HL-60/S4 (cell line): ENCODE measurements at regions not wholly inside any gene's neighbourhood (a gene's known extent, or its start where the extent isn't known, plus 50 kb on each side); places are given as distances from the start of the nearest gene placed in this dataset.
"Not testable (repeated sequence)": the region's sequence is repeated elsewhere in the genome, so short reads cannot be mapped to it uniquely, and the experiment has no call there.

Experiments
- in situ Hi-C: fragments of 300-500 bp; cut with MboI; formaldehyde crosslinking; loops from 2 replicates; pipeline ENCODE4 v1.14.3; 2022; ENCODE audit warnings: low sequenced_read_pairs

DNA sequence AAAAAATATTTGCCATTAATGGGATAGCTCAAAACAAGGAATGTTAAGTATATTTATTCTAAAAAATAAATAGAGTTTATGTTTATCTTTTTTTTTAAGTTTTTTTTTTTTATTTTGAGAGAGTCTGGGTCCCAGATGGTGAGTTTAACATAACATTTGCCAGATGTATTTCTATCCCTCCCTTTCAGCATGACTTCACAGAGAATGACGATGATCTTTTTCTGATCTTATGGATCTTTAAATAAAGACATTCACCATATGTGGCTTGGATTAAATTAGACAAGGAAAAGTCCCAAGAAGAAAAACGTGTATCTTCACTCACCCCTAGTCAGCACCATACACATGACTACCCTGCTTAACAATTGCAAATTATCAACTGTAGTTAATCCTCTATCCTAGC, 839.8 kb upstream of the CNTN5 start:
- in situ Hi-C loops = no loop called here

DNA sequence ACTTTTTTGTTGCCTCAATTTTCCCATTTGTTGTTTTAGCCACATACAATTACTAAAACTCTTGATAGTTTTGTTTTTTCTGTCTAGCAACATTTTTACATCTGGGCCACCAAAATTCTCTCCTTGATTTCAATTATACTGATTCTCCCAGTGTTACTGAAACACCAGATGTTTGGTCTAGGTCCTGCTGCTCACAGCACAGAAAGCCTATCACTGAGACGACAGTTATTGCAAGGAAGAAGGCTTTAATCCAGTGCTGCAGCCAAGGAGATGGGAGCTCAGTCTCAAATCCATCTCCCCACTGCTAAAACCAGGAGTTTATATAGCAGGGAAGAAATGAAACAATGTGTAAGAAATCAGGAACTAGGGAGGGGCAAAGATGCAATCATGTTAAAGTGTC, 837.7 kb upstream of the CNTN5 start:
- in situ Hi-C loops = no loop called here

DNA sequence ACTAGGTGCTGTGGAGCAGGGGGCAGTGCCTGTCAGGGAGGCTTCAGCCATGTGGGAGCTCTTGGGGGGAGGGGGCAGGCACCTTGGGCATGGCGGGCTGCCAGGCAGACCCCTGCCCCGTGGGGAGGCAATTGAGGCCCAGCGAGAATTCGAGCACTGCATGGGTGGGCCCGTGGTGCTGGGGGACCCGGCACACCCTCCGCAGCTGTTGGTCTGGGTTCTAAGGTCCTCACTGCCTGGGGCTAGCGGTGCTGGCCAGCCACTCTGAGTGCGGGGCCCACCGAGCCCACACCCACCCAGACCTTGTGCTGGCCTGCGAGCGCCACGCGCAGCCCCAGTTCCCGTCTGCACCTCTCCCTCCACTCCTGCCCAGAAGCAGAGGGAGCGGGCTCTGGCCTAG, 835.5 kb upstream of the CNTN5 start:
- in situ Hi-C loops = no loop called here

DNA sequence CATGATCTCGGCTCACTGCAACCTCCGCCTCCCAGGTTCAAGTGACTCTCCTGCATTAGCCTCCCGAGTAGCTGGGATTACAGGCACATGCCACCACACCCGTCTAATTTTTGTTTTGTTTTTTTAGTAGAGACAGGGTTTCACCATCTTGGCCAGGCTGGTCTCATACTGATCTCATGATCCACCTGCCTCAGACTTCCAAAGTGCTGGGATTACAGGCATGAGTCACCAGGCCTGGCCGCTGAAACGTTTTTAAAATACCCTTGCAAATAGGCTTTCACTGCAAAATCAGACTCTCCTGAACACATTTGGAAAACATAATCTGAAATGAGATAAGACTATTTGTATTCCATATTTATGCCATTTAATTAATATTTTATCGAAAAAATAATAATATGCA, 826.1 kb upstream of the CNTN5 start:
- in situ Hi-C loops = no loop called here

DNA sequence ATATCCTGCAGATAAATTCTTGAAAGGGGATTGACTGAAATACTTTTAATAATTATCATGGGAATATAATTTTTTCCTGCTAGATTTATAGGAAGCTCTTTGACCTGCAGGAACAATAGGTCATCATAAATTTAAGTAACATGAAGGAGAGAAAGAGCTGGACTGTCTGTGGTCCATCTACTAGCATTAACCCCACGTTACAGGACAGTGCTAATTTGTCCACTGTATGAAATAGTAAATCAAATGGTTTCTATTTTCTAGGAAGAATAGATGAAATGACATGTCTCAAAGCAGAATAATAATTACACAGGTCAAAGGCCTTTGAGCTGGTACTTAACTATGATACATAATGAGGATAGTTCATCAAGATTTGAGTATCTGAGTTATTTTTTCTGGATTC, 825.4 kb upstream of the CNTN5 start:
- in situ Hi-C loops = no loop called here

DNA sequence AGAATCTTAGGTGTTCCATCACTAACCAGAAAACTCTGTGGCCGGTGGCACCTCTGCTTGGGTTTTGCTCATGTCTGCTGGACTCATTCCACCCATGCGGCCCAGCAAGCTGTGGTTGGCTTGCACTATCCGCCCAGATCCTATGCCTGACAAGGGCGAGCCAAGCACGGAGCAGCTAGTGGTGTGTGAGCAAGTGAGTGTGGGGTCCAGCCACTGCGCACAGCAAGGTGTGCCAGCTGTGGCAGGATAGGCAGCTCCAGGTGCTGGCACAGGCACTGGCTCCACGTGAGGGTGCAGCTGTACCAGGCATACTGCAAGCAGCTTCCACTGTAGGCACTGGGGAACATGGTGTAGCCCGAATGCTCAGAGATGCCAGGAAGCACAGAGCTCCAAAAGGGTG, 813.7 kb upstream of the CNTN5 start:
- in situ Hi-C loops = no loop called here

DNA sequence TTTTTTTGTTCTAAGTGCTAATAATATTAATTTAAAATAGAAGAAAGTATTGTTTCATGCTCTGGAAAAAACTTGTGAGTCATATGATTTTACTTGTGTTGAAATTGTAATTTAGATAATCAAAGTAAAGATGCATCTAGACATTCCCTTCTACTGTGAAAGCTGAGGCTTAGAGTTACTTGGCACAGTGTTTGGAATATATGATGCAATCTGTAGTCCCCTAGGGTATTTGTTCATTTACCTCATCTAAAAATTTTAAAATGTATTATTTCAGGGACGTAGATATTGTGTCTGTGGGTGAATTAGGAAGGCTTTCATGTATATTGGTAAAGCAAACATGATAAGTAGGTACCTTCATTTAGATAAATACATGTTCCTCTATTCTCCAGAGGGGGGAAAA, 793.5 kb upstream of the CNTN5 start:
- in situ Hi-C loops = no loop called here

DNA sequence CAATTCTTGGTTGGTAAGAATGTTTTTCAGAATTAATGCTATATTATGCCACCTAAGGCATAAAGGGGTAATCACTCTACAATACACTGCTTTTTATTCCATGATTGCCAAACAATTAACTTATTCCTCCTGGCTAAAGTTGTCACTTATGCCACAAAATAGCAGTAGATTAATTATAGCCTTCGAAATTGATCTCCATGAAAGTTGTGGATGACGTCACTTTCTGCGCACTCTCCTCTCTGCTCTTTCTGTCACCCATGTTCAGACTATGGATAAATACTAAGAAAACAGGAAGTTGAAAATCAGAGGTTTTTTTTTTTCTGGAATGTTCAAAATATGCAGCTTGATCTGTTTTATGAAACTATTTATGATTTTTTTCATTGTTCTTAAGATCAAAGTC, 790.1 kb upstream of the CNTN5 start:
- in situ Hi-C loops = no loop called here

DNA sequence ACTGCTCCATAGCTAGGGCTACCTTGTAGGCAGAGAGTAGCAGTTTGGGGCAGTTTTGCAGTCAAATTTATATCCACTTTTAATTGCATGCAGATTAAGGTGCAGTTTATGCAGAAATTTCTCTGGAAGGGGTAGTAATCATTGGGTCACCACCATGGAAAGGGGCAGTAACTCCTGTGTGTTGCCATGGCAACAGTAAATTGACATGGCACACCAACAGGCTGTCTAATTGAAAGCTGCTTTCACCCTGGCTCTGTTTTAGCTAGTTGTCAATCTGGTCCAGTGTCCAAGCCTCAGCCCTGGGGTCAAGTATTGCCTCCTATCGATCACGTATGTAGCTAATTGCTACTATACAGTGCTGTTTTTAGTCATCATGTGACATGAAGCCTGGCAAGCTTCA, 786.1 kb upstream of the CNTN5 start:
- in situ Hi-C loops = no loop called here

DNA sequence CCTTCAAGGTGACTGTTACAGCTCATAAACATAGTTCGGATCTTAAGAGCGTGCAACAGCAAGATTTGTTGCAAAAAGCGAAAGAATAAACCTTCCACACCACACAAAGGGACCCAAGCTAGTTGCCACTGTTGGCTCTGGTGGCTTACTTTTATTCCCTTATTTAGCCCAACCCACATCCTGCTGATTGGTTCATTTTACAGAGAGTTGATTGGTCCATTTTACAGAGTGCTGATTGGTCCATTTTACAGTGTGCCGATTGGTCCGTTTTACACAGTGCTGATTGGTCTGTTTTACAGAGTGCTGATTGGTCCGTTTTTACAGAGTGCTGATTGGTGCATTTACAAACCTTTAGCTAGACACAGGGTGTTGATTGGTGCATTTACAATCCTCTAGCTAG, 776.9 kb upstream of the CNTN5 start:
- in situ Hi-C loops = no loop called here

DNA sequence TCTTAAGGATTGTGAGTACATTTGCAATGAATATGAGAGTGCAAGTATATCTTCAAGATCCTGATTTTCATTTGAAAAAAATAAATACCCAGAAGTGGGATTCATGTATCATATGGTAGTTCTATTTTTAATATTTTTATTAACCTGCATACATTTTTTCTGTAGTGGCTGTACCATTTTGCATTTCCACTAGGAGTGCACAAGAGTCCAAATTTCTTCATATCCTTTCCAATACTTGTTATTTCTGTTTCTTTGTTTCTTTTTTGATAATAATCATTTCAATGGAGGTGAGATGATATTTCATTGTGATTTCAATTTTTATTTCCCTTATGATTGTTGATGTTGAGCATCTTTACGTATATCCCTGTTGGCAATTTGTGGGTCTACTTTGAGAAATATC, 759.8 kb upstream of the CNTN5 start:
- in situ Hi-C loops = no loop called here

DNA sequence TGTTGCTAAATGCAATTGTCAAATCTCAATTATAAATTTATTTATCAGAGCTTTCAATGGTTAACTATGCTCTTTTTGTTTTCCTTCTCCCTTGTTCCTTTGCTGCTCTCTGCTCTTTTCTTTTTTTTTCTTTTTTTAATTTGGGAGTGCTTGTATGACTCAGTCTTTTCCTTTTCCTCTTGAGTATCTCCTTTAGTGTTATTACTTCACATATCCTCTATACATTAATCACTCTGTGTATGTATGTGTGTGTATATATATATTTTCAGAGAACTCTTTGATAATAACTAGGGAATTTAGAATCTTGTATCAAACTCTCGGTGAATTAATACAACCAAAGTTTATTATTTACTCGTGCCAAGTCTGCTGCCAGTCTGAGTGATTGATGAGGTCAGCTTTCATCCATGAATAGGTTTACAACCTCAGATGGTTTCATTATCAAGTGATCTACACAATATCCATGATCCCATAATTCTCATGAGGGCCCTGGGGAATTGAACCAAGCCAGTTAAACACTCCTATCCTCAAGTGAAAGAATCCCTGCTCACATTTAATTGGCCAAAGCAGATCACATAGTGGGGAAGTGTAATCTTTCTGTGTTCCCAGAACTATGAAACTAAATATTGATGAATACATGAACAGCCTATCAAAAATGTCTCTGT, 743.4 kb upstream of the CNTN5 start:
- in situ Hi-C loops = no loop called here

DNA sequence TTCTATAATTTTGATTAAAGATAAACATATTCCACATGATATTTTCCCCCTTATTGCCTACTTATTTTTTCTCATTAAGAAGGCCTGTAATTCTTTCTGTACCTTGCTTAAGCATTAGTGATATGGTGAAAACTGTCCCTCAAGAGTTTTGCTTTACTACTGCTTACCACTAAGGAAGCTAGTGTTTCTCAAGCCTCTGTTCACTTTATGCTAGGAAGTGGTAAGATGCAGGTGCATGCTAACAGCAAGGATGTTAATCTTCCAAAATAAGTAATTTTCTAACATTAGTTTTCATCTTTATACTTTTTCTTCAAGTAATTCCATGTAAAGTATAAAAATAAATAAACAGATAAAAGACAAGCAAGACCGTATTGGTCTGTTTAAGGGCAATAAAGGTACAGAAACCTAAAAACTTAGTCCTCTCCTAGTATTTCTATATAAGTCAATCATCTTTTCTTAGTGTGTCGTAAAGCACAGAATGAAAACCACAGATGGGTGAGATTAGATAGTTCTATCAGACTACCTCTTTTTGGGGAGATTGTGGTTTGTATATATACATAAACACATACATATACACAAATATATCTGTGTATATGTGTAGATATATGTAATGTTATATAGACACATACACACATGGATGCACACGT, 731.0 kb upstream of the CNTN5 start:
- in situ Hi-C loops = no loop called here

DNA sequence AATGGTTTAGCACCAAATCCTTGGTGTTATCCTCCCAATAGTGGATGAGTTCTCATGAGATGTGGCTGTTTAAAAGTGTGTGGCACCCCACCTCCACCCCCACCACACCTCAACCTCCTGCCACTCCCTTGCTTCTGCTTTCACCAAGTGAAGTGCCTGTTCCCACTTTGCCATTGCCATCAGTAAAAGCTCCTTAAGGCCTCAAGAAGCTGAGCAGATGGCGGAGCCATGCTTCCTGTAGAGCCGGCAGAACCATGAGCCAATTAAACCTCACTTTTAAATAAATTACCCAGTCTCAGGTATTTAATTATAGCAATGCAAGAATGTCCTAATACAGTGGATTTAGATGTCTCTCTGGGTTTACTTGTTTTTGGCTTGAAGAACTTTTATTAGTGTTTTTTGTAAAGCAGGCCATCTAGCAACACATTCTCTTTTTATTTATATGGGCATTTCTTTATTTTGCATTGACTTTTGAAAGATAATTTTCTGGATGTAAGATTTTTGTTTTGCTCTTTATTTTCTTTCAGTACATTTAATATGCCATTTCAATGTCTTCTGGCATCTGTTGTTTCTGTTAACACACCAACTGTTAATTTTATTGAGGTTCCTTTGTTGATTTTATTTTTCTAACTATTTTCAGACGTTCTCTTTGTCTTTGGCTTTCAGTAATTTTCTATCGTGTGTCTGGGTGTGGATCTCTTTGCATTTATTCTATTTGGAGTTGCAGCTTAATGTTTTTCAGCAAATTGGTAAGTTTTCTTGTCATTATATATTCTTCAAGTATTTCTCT, 724.5 kb upstream of the CNTN5 start:
- in situ Hi-C loops = no loop called here

DNA sequence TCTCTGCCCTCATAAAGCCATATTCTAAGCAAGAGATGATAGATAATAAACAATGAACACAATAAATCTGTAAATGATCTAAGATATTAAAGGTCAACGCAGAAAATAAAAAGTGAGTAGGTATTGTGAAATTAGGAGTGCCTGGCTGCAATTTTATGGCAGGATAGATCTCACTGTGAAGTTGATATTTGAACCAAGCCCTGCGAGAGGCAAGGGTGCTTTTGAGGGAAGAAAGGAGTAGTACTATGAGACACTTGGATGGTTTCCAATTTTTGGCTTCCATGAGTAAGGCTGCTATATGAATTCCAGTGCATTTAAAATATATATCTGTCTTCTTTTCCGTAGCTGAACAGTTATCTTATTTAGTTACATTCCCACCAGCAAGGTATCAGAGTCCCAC, 720.0 kb upstream of the CNTN5 start:
- in situ Hi-C loops = no loop called here

DNA sequence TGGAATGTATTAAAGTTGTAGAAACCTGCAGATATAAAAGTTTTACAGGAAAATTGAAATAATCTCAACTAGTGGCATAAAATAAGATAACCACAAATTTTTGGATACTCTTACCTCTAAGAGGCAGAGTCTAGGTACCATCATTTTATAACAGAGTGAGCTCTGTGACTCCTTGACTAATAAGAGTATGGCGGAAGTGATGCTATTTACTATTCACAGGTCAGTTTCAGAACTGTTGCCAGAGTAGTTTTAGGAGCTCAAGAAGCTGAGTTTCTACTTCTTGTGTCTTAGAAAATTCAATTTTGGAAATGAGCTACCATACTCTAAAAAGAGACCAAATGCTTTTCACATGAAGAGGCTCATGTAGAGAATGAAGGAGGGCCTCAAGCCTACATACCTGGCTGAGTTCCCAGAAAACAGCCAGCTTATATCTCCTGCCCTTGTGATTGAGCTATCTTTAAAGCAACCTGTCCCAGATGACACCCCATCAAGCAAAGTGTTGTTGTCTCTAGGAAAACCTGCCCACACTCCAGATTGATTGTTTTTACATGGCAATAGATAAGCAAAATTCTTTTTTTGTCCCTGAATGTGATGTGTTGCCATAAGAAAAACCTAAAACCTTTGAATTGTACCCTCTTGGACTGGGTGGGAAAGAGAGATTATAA, 712.8 kb upstream of the CNTN5 start:
- in situ Hi-C loops = no loop called here

DNA sequence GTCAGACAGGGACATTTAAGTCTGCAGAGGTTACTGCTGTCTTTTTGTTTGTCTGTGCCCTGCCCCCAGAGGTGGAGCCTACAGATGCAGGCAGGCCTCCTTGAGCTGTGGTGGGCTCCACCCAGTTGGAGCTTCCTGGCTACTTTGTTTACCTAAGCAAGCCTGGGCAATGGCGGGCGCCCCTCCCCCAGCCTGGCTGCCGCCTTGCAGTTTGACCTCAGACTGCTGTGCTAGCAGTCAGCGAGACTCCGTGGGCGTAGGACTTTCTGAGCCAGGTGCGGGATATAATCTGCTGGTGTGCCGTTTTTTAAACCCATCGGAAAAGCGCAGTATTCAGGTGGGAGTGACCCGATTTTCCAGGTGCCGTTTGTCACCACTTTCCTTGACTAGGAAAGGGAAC, 690.4 kb upstream of the CNTN5 start:
- in situ Hi-C loops = not testable (repeated sequence)

DNA sequence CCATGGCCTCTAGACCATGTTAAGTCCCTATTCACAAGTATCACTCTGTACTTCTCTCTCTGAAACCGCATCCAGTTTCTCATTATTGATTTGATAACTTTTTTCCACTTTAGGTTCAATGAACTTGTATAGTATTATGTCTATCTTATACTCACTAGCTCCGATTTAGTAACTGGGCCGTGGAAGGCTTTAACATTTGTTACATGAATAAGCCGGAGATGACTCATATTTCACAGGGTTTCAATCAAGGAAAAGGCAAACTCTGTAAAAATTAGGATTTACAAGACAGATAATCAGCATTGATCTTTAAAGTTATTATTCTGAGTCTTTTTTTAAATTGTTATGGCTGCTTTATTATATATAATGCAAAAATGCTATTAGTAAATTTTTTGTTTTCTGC, 662.2 kb upstream of the CNTN5 start:
- in situ Hi-C loops = no loop called here

DNA sequence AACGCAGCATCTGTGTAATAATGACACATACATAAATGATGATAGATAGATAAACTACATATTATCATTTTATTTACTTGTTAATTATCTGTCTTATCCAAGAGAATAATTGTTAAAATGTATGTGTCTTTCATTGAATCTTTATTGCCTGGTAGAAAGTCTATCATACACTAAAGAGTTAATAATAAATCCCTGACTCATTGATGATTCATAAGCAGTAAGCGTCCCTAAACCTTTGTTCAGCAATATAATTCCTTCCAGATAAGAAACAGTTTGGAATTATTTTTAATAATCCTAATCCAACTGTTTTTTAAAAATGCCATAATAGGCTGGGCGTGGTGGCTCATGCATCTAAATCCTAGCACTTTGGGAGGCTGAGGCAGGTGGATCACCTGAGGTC, 655.6 kb upstream of the CNTN5 start:
- in situ Hi-C loops = no loop called here

DNA sequence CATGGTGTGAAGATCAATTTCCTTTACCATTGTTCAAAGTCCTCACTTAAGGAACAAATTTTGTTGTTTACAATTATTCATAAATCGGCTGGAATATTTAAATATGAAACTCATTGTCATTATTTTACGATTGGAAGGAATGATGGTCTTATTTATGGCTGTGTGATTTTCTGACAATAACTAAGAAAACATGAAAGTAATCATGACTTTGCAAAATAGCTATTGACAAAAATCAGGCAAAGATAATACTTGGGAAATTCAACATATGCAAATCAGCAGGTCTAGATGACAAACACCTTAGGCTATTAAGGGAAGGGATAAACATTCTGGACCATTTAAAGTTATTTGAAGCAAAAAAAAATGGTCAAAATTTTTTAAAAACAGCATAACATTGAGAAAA, 654.8 kb upstream of the CNTN5 start:
- in situ Hi-C loops = no loop called here

DNA sequence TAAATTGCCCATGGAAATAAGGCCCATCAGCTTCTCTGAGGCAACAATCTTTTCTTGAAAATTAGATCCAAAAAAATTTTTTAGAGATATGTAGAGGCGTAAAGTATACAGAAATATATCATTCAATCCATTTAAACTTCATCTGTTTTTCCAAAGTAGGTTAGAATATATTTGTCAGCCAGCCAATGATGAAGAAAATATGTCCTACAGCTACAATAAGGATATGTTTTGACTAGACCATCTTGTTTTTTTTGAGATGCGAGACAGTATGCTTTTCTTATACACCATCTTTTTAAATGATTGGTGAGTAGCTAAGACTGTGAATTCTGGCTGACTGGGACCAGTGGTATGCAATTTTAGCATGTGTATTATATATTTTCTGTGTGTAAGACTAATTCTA, 630.4 kb upstream of the CNTN5 start:
- in situ Hi-C loops = no loop called here

DNA sequence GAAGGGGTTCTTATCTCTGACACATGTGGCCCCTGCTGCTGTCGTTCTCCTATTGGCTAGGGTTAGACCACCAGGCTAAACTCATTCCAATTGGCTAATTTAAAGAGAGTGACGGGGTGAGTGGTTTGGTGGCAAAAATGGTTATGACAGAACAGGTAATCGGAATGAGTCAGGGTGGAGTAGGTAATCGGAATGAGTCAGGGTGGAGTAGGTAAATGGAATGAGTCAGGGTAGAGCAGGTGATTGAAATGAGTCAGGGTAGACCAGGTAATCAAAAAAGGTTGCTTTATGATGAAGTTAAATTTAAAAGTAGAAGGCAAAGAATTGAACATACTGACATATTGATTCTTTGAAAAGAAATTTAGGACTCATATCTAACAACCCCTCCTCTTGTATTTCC, 626.2 kb upstream of the CNTN5 start:
- in situ Hi-C loops = not testable (repeated sequence)
